Erythroblast (primary cell): ENCODE measurements at regions not wholly inside any gene's neighbourhood (a gene's known extent, or its start where the extent isn't known, plus 50 kb on each side); places are given as distances from the start of the nearest gene placed in this dataset.

Source experiments
- GATA1 ChIP-seq: IDR thresholded peaks from 2 replicates; pipeline ENCODE4 v1.6.1; 2011; ENCODE audit warnings: low read depth, mild to moderate bottlenecking, control low read depth, low read length, moderate library complexity
- POLR2A ChIP-seq: IDR thresholded peaks from 2 replicates; pipeline ENCODE4 v1.6.1; 2011; ENCODE audit warnings: mild to moderate bottlenecking, low read length

GRCh38 chr1:181160322-181160721 lies 71.8 kb downstream of the IER5 start:
- no peak for TF ChIP-seq POLR2A
- no peak for TF ChIP-seq GATA1
